ENCODE measurements at regions not wholly inside any gene's neighbourhood (a gene's known extent, or its start where the extent isn't known, plus 50 kb on each side); places are given as distances from the start of the nearest gene placed in this dataset.

- H3K27ac ChIP-seq = no peak overlapping the region
- no peak for DNase-seq (ENCODE audit: low spot score in 2 of 2)
- no peak for TF ChIP-seq CTCF (IDR thresholded peaks at IDR 0.05)
- H3K27me3 ChIP-seq = no peaks in the 10 kb centered on the region
- no peak overlapping the region for H3K4me3 ChIP-seq
- H3K9me3 ChIP-seq = no peaks in the 10 kb centered on the region
- intact Hi-C loops (cut with DNase I) = no loop called here
- no peaks in the 10 kb centered on the region for H3K4me1 ChIP-seq
- no peaks in the 10 kb centered on the region for H3K36me3 ChIP-seq
Measured at GRCh38 chr3:150033721-150034120, 63.0 kb upstream of the PFN2 start.

GRCh38 chr3:150030841-150031240 lies 60.1 kb upstream of the PFN2 start:
- intact Hi-C loops (cut with DNase I) = no loop called here
- H3K36me3 ChIP-seq = no peaks in the 10 kb centered on the region
- H3K27me3 ChIP-seq = no peaks in the 10 kb centered on the region
- no peak overlapping the region for H3K4me3 ChIP-seq
- no peak overlapping the region for H3K27ac ChIP-seq
- H3K4me1 ChIP-seq = no peaks in the 10 kb centered on the region
- peaks cover 0 to 8% of the 10 kb centered on the region in 2 donors for H3K9me3 ChIP-seq
- DNase-seq (ENCODE audit: low spot score in 2 of 2) = no peak
- no peak for TF ChIP-seq CTCF (IDR thresholded peaks at IDR 0.05)

- Histone ChIP-seq H3K4me3 (no peak overlapping the region), H3K27me3 (no peaks in the 10 kb centered on the region), H3K27ac (no peak overlapping the region), H3K36me3 (no peaks in the 10 kb centered on the region), H3K4me1 (no peaks in the 10 kb centered on the region), H3K9me3 (peaks cover 0 to 18% of the 10 kb centered on the region in 2 donors)
- TF ChIP-seq CTCF (IDR thresholded peaks at IDR 0.05) = no peak
- intact Hi-C loops (cut with DNase I) = no loop called here
- DNase-seq (ENCODE audit: low spot score in 2 of 2) = no peak
Measured at GRCh38 chr3:150023239-150023636, 52.5 kb upstream of the PFN2 start.

- Histone ChIP-seq H3K9me3 (peaks cover 0 to 15% of the 10 kb centered on the region in 2 donors), H3K4me3 (no peak overlapping the region), H3K27ac (no peak overlapping the region), H3K27me3 (no peaks in the 10 kb centered on the region), H3K4me1 (no peaks in the 10 kb centered on the region), H3K36me3 (no peaks in the 10 kb centered on the region)
- TF ChIP-seq CTCF (IDR thresholded peaks at IDR 0.05) = no peak
- intact Hi-C loops (cut with DNase I) = no loop called here
- DNase-seq (ENCODE audit: low spot score in 2 of 2) = no peak
Measured at GRCh38 chr3:150022381-150023238, 51.9 kb upstream of the PFN2 start.

GRCh38 chr3:150020527-150020926 lies 49.8 kb upstream of the PFN2 start:
- H3K36me3 ChIP-seq = no peaks in the 10 kb centered on the region
- no peak overlapping the region for H3K4me3 ChIP-seq
- no peaks in the 10 kb centered on the region for H3K4me1 ChIP-seq
- H3K27ac ChIP-seq = no peak overlapping the region
- H3K27me3 ChIP-seq = no peaks in the 10 kb centered on the region
- intact Hi-C loops (cut with DNase I) = no loop called here
- TF ChIP-seq CTCF (IDR thresholded peaks at IDR 0.05) = no peak
- DNase-seq (ENCODE audit: low spot score in 2 of 2) = no peak
- peaks cover 0 to 10% of the 10 kb centered on the region in 2 donors for H3K9me3 ChIP-seq

All from ascending aorta (tissue), 2 donors.